ENCODE measurements at regions not wholly inside any gene's neighbourhood (a gene's known extent, or its start where the extent isn't known, plus 50 kb on each side); places are given as distances from the start of the nearest gene placed in this dataset.

DNA sequence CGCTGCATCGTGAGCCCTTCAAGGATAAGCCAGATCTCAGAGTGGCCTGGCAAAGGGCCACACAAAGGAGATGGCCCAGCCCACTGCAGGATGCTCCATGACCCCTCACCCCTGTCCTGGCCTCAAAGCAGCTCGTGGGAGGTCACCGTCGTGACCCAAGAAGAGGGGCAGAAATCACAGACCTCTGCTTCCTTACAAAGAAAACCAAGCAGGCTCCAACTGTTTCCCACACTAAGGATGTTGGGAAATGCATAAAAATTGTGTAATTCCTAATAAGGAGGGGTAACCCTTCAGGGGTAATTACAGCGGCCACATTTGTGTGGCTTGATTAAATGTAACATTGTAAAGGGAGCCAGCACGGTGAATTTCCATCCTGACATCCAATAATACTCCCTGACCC, 102.3 kb downstream of the BOD1L2 start:
- H3F3A ChIP-seq (ENCODE audit: insufficient read depth) = no peaks in the 10 kb centered on the region
- WGBS, 2 experiments (ENCODE audit: low coverage in 1 of 2, low lambda C conversion rate in 2 of 2, missing lambda C conversion rate in 2 of 2) = 27 to 34% methylated on average over 7 of the region's 7 CpGs
- no peaks in the 10 kb centered on the region for H3K9me2 ChIP-seq (ENCODE audit: insufficient read depth)
- H3K36me3 ChIP-seq (ENCODE audit: low read depth) = no peaks in the 10 kb centered on the region
- DNase-seq = no peak
- no peaks in the 10 kb centered on the region for H3K4me1 ChIP-seq (ENCODE audit: insufficient read depth)
- H4K20me1 ChIP-seq (ENCODE audit: insufficient read depth) = no peaks in the 10 kb centered on the region
- in situ Hi-C loops (cut with MboI) = no loop called here
- TF ChIP-seq EZH2phosphoT487 (IDR thresholded peaks at IDR 0.05; ENCODE audit: insufficient read depth, low read depth) (no peak), EZH2 (IDR thresholded peaks at IDR 0.05; ENCODE audit: insufficient read depth, poor library complexity, severe bottlenecking) (no peak)
- H3K4me2 ChIP-seq (ENCODE audit: unreplicated experiment) = no peak overlapping the region
- no peaks in the 10 kb centered on the region for H3K79me2 ChIP-seq (ENCODE audit: insufficient read depth)
- H3K27ac ChIP-seq = no peak overlapping the region
- H3K27me3 ChIP-seq (replicated peaks; ENCODE audit: insufficient read depth) = no peaks in the 10 kb centered on the region
- H3K4me3 ChIP-seq = no peak overlapping the region
- H3K9me3 ChIP-seq (ENCODE audit: low read depth) = no peaks in the 10 kb centered on the region
- H2AFZ ChIP-seq = no peak overlapping the region
- no peak overlapping the region for H3K9ac ChIP-seq

- Histone ChIP-seq H3K4me1 (ENCODE audit: insufficient read depth) (no peaks in the 10 kb centered on the region), H3K9ac (no peak overlapping the region), H2AFZ (no peak overlapping the region), H3K9me2 (ENCODE audit: insufficient read depth) (no peaks in the 10 kb centered on the region), H3K27ac (no peak overlapping the region), H4K20me1 (ENCODE audit: insufficient read depth) (no peaks in the 10 kb centered on the region), H3K27me3 (replicated peaks; ENCODE audit: insufficient read depth) (no peaks in the 10 kb centered on the region), H3K9me3 (ENCODE audit: low read depth) (no peaks in the 10 kb centered on the region), H3F3A (ENCODE audit: insufficient read depth) (no peaks in the 10 kb centered on the region), H3K4me2 (ENCODE audit: unreplicated experiment) (no peak overlapping the region), H3K79me2 (ENCODE audit: insufficient read depth) (no peaks in the 10 kb centered on the region), H3K36me3 (ENCODE audit: low read depth) (no peaks in the 10 kb centered on the region), H3K4me3 (no peak overlapping the region)
- TF ChIP-seq EZH2phosphoT487 (IDR thresholded peaks at IDR 0.05; ENCODE audit: insufficient read depth, low read depth) = no peak
- no peak for TF ChIP-seq EZH2 (IDR thresholded peaks at IDR 0.05; ENCODE audit: insufficient read depth, poor library complexity, severe bottlenecking)
- no peak for DNase-seq
- in situ Hi-C loops (cut with MboI) = no loop called here
- WGBS, 2 experiments (ENCODE audit: low coverage in 1 of 2, low lambda C conversion rate in 2 of 2, missing lambda C conversion rate in 2 of 2) = 36 to 43% methylated on average over 3 of the region's 3 CpGs
These were observed 102.5 kb upstream of the ST8SIA3 start for GRCh38 chr18:57249883-57250282.

DNA sequence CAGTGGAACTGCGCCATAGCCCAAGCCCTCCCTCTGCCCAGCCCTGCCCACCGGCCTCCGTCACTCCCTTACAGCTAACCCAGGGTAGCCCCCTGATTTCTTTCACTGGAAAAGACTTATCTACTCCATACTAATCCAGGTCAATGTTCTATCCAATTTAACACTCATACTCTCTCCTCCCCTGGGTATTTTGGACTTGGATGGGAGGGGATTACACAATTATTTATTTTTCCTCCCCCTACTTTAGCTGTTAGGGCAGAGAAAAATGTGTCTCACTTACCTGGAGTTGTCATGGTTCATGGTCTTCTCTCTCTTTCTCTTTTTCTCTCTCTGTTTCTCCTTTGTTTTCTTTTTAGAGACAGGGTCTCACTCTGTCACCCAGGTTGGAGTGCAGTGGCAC, 100.6 kb upstream of the ST8SIA3 start:
- H3K4me2 ChIP-seq (ENCODE audit: unreplicated experiment) = no peak overlapping the region

DNA sequence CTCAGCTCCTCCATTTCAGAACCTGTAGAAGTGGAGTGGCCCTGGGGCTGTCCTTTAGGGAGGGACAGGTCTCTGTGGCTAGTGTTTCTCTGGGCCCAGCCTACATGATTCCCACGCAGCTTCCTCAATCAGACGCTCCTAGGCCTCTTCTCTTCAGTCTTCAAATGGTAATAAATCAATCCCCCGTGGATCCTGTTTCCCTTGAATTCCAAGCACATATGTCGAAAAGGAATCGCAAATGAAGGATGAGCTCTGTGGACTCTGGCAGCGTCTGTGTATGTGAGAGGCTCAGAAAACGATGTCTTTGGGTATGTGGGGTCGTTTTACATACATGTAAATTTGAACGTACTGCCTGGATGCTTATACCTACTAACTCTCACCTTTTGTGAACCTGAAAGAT, 98.5 kb upstream of the ST8SIA3 start:
- WGBS, 2 experiments (ENCODE audit: low coverage in 1 of 2, low lambda C conversion rate in 2 of 2, missing lambda C conversion rate in 2 of 2) = 2 to 4% methylated on average over 9 of the region's 9 CpGs
- Histone ChIP-seq H3K9me3 (ENCODE audit: low read depth) (no peaks in the 10 kb centered on the region), H3K9me2 (ENCODE audit: insufficient read depth) (no peaks in the 10 kb centered on the region), H3K4me3 (no peak overlapping the region), H3K36me3 (ENCODE audit: low read depth) (no peaks in the 10 kb centered on the region), H3K9ac (no peak overlapping the region), H2AFZ (no peak overlapping the region), H3K4me2 (ENCODE audit: unreplicated experiment) (no peak overlapping the region), H4K20me1 (ENCODE audit: insufficient read depth) (no peaks in the 10 kb centered on the region), H3F3A (ENCODE audit: insufficient read depth) (no peaks in the 10 kb centered on the region), H3K27ac (no peak overlapping the region), H3K27me3 (replicated peaks; ENCODE audit: insufficient read depth) (no peaks in the 10 kb centered on the region), H3K4me1 (ENCODE audit: insufficient read depth) (no peaks in the 10 kb centered on the region), H3K79me2 (ENCODE audit: insufficient read depth) (no peaks in the 10 kb centered on the region)
- no peak for TF ChIP-seq EZH2phosphoT487 (IDR thresholded peaks at IDR 0.05; ENCODE audit: insufficient read depth, low read depth)
- no peak for TF ChIP-seq EZH2 (IDR thresholded peaks at IDR 0.05; ENCODE audit: insufficient read depth, poor library complexity, severe bottlenecking)
- in situ Hi-C loops (cut with MboI) = no loop called here
- no peak for DNase-seq

More for the DNA sequence above, 100.6 kb upstream of the ST8SIA3 start:
- Histone ChIP-seq H3F3A (ENCODE audit: insufficient read depth) (no peaks in the 10 kb centered on the region), H3K79me2 (ENCODE audit: insufficient read depth) (no peaks in the 10 kb centered on the region), H4K20me1 (ENCODE audit: insufficient read depth) (no peaks in the 10 kb centered on the region), H2AFZ (no peak overlapping the region), H3K9me3 (ENCODE audit: low read depth) (no peaks in the 10 kb centered on the region), H3K4me3 (no peak overlapping the region), H3K4me1 (ENCODE audit: insufficient read depth) (no peaks in the 10 kb centered on the region), H3K27me3 (replicated peaks; ENCODE audit: insufficient read depth) (no peaks in the 10 kb centered on the region), H3K9me2 (ENCODE audit: insufficient read depth) (no peaks in the 10 kb centered on the region), H3K27ac (no peak overlapping the region), H3K9ac (no peak overlapping the region), H3K36me3 (ENCODE audit: low read depth) (no peaks in the 10 kb centered on the region)
- no peak for DNase-seq
- in situ Hi-C loops (cut with MboI) = no loop called here
- 58 to 63% methylated on average over 3 of the region's 3 CpGs for WGBS, 2 experiments (ENCODE audit: low coverage in 1 of 2, low lambda C conversion rate in 2 of 2, missing lambda C conversion rate in 2 of 2)
- TF ChIP-seq EZH2phosphoT487 (IDR thresholded peaks at IDR 0.05; ENCODE audit: insufficient read depth, low read depth) (no peak), EZH2 (IDR thresholded peaks at IDR 0.05; ENCODE audit: insufficient read depth, poor library complexity, severe bottlenecking) (no peak)

All from GM23248 (cell line).